ENCODE measurements at regions not wholly inside any gene's neighbourhood (a gene's known extent, or its start where the extent isn't known, plus 50 kb on each side); places are given as distances from the start of the nearest gene placed in this dataset.

GRCh38 chr4:149199594-149199993 lies 616.0 kb downstream of the IQCM start:
- no peak for TF ChIP-seq JUND (IDR thresholded peaks at IDR 0.05)
- TF ChIP-seq, protein P1, sequence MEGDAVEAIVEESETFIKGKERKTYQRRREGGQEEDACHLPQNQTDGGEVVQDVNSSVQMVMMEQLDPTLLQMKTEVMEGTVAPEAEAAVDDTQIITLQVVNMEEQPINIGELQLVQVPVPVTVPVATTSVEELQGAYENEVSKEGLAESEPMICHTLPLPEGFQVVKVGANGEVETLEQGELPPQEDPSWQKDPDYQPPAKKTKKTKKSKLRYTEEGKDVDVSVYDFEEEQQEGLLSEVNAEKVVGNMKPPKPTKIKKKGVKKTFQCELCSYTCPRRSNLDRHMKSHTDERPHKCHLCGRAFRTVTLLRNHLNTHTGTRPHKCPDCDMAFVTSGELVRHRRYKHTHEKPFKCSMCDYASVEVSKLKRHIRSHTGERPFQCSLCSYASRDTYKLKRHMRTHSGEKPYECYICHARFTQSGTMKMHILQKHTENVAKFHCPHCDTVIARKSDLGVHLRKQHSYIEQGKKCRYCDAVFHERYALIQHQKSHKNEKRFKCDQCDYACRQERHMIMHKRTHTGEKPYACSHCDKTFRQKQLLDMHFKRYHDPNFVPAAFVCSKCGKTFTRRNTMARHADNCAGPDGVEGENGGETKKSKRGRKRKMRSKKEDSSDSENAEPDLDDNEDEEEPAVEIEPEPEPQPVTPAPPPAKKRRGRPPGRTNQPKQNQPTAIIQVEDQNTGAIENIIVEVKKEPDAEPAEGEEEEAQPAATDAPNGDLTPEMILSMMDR (IDR thresholded peaks at IDR 0.05) = no peak
- TF ChIP-seq NFIC (IDR thresholded peaks at IDR 0.05; ENCODE audit: borderline replicate concordance) = no peak
- no peak for TF ChIP-seq TEAD4 (IDR thresholded peaks at IDR 0.05; ENCODE audit: borderline replicate concordance, insufficient read depth)
- no peak for TF ChIP-seq MAX (IDR thresholded peaks at IDR 0.05; ENCODE audit: low read depth)
- TF ChIP-seq RCOR1 (IDR thresholded peaks at IDR 0.05; ENCODE audit: low read length) = no peak
- no peak for TF ChIP-seq YY1 (IDR thresholded peaks at IDR 0.05; ENCODE audit: low read depth)
- TF ChIP-seq EP300 (IDR thresholded peaks at IDR 0.05; ENCODE audit: borderline replicate concordance in 1 of 2, low read depth in 1 of 2, low read length in 1 of 2) = no peak
- TF ChIP-seq POLR2AphosphoS5 (IDR thresholded peaks at IDR 0.05; ENCODE audit: low read depth, low read length) = no peak
- no peak for TF ChIP-seq TAF1 (IDR thresholded peaks at IDR 0.05; ENCODE audit: borderline replicate concordance, low read depth, low read length)
- TF ChIP-seq, protein P2, sequence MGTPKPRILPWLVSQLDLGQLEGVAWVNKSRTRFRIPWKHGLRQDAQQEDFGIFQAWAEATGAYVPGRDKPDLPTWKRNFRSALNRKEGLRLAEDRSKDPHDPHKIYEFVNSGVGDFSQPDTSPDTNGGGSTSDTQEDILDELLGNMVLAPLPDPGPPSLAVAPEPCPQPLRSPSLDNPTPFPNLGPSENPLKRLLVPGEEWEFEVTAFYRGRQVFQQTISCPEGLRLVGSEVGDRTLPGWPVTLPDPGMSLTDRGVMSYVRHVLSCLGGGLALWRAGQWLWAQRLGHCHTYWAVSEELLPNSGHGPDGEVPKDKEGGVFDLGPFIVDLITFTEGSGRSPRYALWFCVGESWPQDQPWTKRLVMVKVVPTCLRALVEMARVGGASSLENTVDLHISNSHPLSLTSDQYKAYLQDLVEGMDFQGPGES (IDR thresholded peaks at IDR 0.05; ENCODE audit: low read depth, low read length) = no peak
- no peak for TF ChIP-seq GABPA (IDR thresholded peaks at IDR 0.05; ENCODE audit: low read depth)
- no peak for TF ChIP-seq MXI1 (IDR thresholded peaks at IDR 0.05; ENCODE audit: low read depth, low read length)

Data from SK-N-SH (cell line).